Mesenchymal stem cell (in vitro differentiated cells and primary cell): ENCODE measurements at regions not wholly inside any gene's neighbourhood (a gene's known extent, or its start where the extent isn't known, plus 50 kb on each side); places are given as distances from the start of the nearest gene placed in this dataset.
A peak's percentile ranks its signal among the peaks of the same experiment; 100 is the strongest.

Experiments used
- DNase-seq: peaks from one replicate; pipeline ENCODE4 v3.0.0-alpha.2; 2013
- H2AFZ ChIP-seq: one replicate; pipeline ENCODE4 v1.6.1; 2013; ENCODE audit warnings: low read depth, mild to moderate bottlenecking, control low read depth, inconsistent platforms, low read length, moderate library complexity
- H2AK5ac ChIP-seq: 2 replicates; pipeline ENCODE4 v1.6.1; 2013; ENCODE audit warnings: low read length, moderate library complexity, mild to moderate bottlenecking, inconsistent platforms; ENCODE audit not compliant: severe bottlenecking
- H2BK120ac ChIP-seq: one replicate; pipeline ENCODE4 v1.6.1; 2013; ENCODE audit warnings: low read depth, mild to moderate bottlenecking, inconsistent platforms, low read length, moderate library complexity
- H2BK12ac ChIP-seq, 2 experiments: one replicate each; pipeline ENCODE4 v1.6.1; 2013; ENCODE audit warnings: inconsistent platforms in 2 of 2, low read length in 2 of 2, mild to moderate bottlenecking in 2 of 2, moderate library complexity in 2 of 2, control low read depth in 1 of 2
- H2BK15ac ChIP-seq: one replicate; pipeline ENCODE4 v1.6.1; 2013; ENCODE audit warnings: mild to moderate bottlenecking, low read depth, inconsistent platforms; ENCODE audit not compliant: poor library complexity, severe bottlenecking
- H2BK5ac ChIP-seq: 2 replicates; pipeline ENCODE4 v1.6.1; 2013; ENCODE audit warnings: low read depth, mild to moderate bottlenecking, low read length, control low read depth, inconsistent platforms; ENCODE audit not compliant: poor library complexity, severe bottlenecking
- H3K14ac ChIP-seq, 2 experiments: one replicate each; pipeline ENCODE4 v1.6.1; 2013; ENCODE audit warnings: inconsistent platforms in 2 of 2, low read length in 2 of 2, control low read depth in 1 of 2, mild to moderate bottlenecking in 1 of 2, moderate library complexity in 1 of 2
- H3K18ac ChIP-seq, 2 experiments: one replicate each; pipeline ENCODE4 v1.6.1; 2013; ENCODE audit warnings: inconsistent platforms in 2 of 2, low read length in 2 of 2, control low read depth in 1 of 2, low read depth in 1 of 2, mild to moderate bottlenecking in 1 of 2
- H3K23ac ChIP-seq, 2 experiments: one replicate each; pipeline ENCODE4 v1.6.1; 2013; ENCODE audit warnings: inconsistent platforms in 2 of 2, low read length in 2 of 2, mild to moderate bottlenecking in 2 of 2, moderate library complexity in 2 of 2, control low read depth in 1 of 2
- H3K27ac ChIP-seq: 2 replicates; pipeline ENCODE4 v1.5.1; 2013; ENCODE audit warnings: mild to moderate bottlenecking, moderate library complexity, low read length, control low read depth, inconsistent platforms; ENCODE audit not compliant: poor library complexity, severe bottlenecking
- H3K27me3 ChIP-seq, 2 experiments: 2 replicates each; pipeline versions ENCODE4 v1.6.1 to v1.7.0; 2013; ENCODE audit warnings: low read length in 2 of 2, mild to moderate bottlenecking in 2 of 2, moderate library complexity in 2 of 2, control low read depth in 1 of 2, inconsistent platforms in 1 of 2; ENCODE audit not compliant: control insufficient read depth in 1 of 2, insufficient read depth in 1 of 2
- H3K36me3 ChIP-seq, 2 experiments: 2 replicates each; pipeline versions ENCODE4 v1.6.1 to v1.7.0; 2013; ENCODE audit warnings: low read length in 2 of 2, control low read depth in 1 of 2, inconsistent platforms in 1 of 2, low read depth in 1 of 2, mild to moderate bottlenecking in 1 of 2; ENCODE audit not compliant: insufficient read depth in 2 of 2, control insufficient read depth in 1 of 2
- H3K4ac ChIP-seq, 2 experiments: one replicate each; pipeline ENCODE4 v1.6.1; 2013; ENCODE audit warnings: inconsistent platforms in 2 of 2, low read length in 2 of 2, mild to moderate bottlenecking in 2 of 2, moderate library complexity in 2 of 2, control low read depth in 1 of 2, low read depth in 1 of 2
- H3K4me1 ChIP-seq: 2 replicates; pipeline ENCODE4 v1.6.1; 2013; ENCODE audit warnings: low read depth, low read length, control low read depth; ENCODE audit not compliant: control insufficient read depth, insufficient read depth
- H3K4me2 ChIP-seq: 2 replicates; pipeline ENCODE4 v1.6.1; 2013; ENCODE audit warnings: low read length, mild to moderate bottlenecking, inconsistent platforms; ENCODE audit not compliant: poor library complexity, severe bottlenecking
- H3K4me3 ChIP-seq, 2 experiments: 2 replicates each; pipeline versions ENCODE4 v1.5.1 to v1.7.0; 2013; ENCODE audit warnings: low read length in 2 of 2, mild to moderate bottlenecking in 2 of 2, control low read depth in 1 of 2, low read depth in 1 of 2; ENCODE audit not compliant: insufficient read depth in 1 of 2
- H3K79me1 ChIP-seq: replicated peaks from 2 replicates; pipeline ENCODE4 v1.6.1; 2013; ENCODE audit warnings: mild to moderate bottlenecking, control low read depth, low read length, inconsistent platforms; ENCODE audit not compliant: poor library complexity, severe bottlenecking
- H3K9ac ChIP-seq: 2 replicates; pipeline ENCODE4 v1.7.0; 2013; ENCODE audit warnings: mild to moderate bottlenecking, low read length, moderate library complexity
- H3K9me3 ChIP-seq: 2 replicates; pipeline ENCODE4 v1.7.0; 2013; ENCODE audit warnings: mild to moderate bottlenecking, low read length; ENCODE audit not compliant: control insufficient read depth
- H4K8ac ChIP-seq: one replicate; pipeline ENCODE4 v1.6.1; 2013; ENCODE audit warnings: inconsistent platforms, mild to moderate bottlenecking, low read length, moderate library complexity
- H4K91ac ChIP-seq: one replicate; pipeline ENCODE4 v1.6.1; 2013; ENCODE audit warnings: mild to moderate bottlenecking, low read length, inconsistent platforms
- WGBS: methylation state at CpG from one replicate; pipeline ENCODE4 v1.1.7; 2013; ENCODE audit warnings: mixed read lengths; 5-methylcytosine and 5-hydroxymethylcytosine counted together

GRCh38 chr5:125401724-125402622, 655.5 kb upstream of the ZNF608 start:
- no peak overlapping the region for H3K9ac ChIP-seq
- no peak overlapping the region for H2BK5ac ChIP-seq
- no peak overlapping the region for H3K4me3 ChIP-seq
- no peaks in the 10 kb centered on the region for H3K36me3 ChIP-seq
- no peaks in the 10 kb centered on the region for H3K79me1 ChIP-seq
- H4K91ac ChIP-seq: no peak overlapping the region
- H3K4me1 ChIP-seq: no peaks in the 10 kb centered on the region
- no peak overlapping the region for H3K4ac ChIP-seq
- no peak overlapping the region for H4K8ac ChIP-seq
- H2AFZ ChIP-seq: no peak overlapping the region
- no peak overlapping the region for H2BK15ac ChIP-seq
- no peak overlapping the region for H3K27ac ChIP-seq
- no peak overlapping the region for H2AK5ac ChIP-seq
- DNase-seq: peak; percentile 9
- 78% methylated on average over 3 of the region's 5 CpGs for WGBS
- no peak overlapping the region for H3K18ac ChIP-seq
- no peak overlapping the region for H2BK12ac ChIP-seq
- no peak overlapping the region for H3K23ac ChIP-seq
- H2BK120ac ChIP-seq: no peak overlapping the region
- H3K27me3 ChIP-seq: no peaks in the 10 kb centered on the region
- H3K9me3 ChIP-seq: peaks cover 29% of the 10 kb centered on the region
- H3K14ac ChIP-seq: no peak overlapping the region
- H3K4me2 ChIP-seq: no peak overlapping the region

GRCh38 chr5:125402787-125403186, 656.3 kb upstream of the ZNF608 start:
- Histone ChIP-seq H2BK15ac (no peak overlapping the region), H2BK12ac (no peak overlapping the region), H3K4me2 (no peak overlapping the region), H3K9ac (no peak overlapping the region), H3K23ac (no peak overlapping the region), H4K8ac (no peak overlapping the region), H3K27ac (no peak overlapping the region), H3K27me3 (no peaks in the 10 kb centered on the region), H3K79me1 (no peaks in the 10 kb centered on the region), H3K4ac (no peak overlapping the region), H3K9me3 (peaks cover 34% of the 10 kb centered on the region), H4K91ac (no peak overlapping the region), H2BK5ac (no peak overlapping the region), H2BK120ac (no peak overlapping the region), H3K14ac (no peak overlapping the region), H3K4me1 (no peaks in the 10 kb centered on the region), H2AFZ (no peak overlapping the region), H2AK5ac (no peak overlapping the region), H3K36me3 (no peaks in the 10 kb centered on the region), H3K4me3 (no peak overlapping the region), H3K18ac (no peak overlapping the region)
- no CpG with 5 or more reads among the region's 4 CpGs for WGBS
- DNase-seq: no peak

GRCh38 chr5:125404056-125404455, 657.6 kb upstream of the ZNF608 start:
- Histone ChIP-seq H3K27ac (no peak overlapping the region), H3K4ac (no peak overlapping the region), H2AFZ (no peak overlapping the region), H2BK5ac (no peak overlapping the region), H2BK120ac (no peak overlapping the region), H4K91ac (no peak overlapping the region), H3K36me3 (no peaks in the 10 kb centered on the region), H3K9me3 (peaks cover 34% of the 10 kb centered on the region), H3K4me1 (peaks cover 2% of the 10 kb centered on the region), H3K14ac (no peak overlapping the region), H3K9ac (no peak overlapping the region), H3K4me3 (no peak overlapping the region), H4K8ac (no peak overlapping the region), H3K23ac (no peak overlapping the region), H2BK15ac (no peak overlapping the region), H3K79me1 (no peaks in the 10 kb centered on the region), H2BK12ac (no peak overlapping the region), H2AK5ac (no peak overlapping the region), H3K27me3 (no peaks in the 10 kb centered on the region), H3K4me2 (no peak overlapping the region), H3K18ac (no peak overlapping the region)
- no peak for DNase-seq
- WGBS: 83% methylated on average over 1 of the region's 5 CpGs

- H4K8ac ChIP-seq: no peak overlapping the region
- peaks cover 10% of the 10 kb centered on the region for H3K4me1 ChIP-seq
- H2BK12ac ChIP-seq: no peak overlapping the region
- H3K9ac ChIP-seq: peak overlapping the region; percentile 53
- peak overlapping the region; percentile 87 for H3K27ac ChIP-seq
- H3K27me3 ChIP-seq: no peaks in the 10 kb centered on the region
- no peak overlapping the region for H2BK5ac ChIP-seq
- H2BK120ac ChIP-seq: peak overlapping the region; percentile 49
- no peak overlapping the region for H2AK5ac ChIP-seq
- H3K4me3 ChIP-seq: no peak overlapping the region
- H3K79me1 ChIP-seq: no peaks in the 10 kb centered on the region
- no peak overlapping the region for H2AFZ ChIP-seq
- H3K36me3 ChIP-seq: no peaks in the 10 kb centered on the region
- H3K4me2 ChIP-seq: peak overlapping the region; percentile 56
- no peak overlapping the region for H3K14ac ChIP-seq
- H3K4ac ChIP-seq: peak overlapping the region in 1 of 2 experiments; percentile 49
- H2BK15ac ChIP-seq: no peak overlapping the region
- H3K23ac ChIP-seq: no peak overlapping the region
- 37% methylated on average over 2 of the region's 4 CpGs for WGBS
- no peak overlapping the region for H4K91ac ChIP-seq
- peaks cover 30% of the 10 kb centered on the region for H3K9me3 ChIP-seq
- peak; percentile 80 for DNase-seq
- peak overlapping the region in 1 of 2 experiments; percentile 62 for H3K18ac ChIP-seq
These were observed 662.2 kb upstream of the ZNF608 start for GRCh38 chr5:125408448-125409233.
